ENCODE measurements at regions not wholly inside any gene's neighbourhood (a gene's known extent, or its start where the extent isn't known, plus 50 kb on each side); places are given as distances from the start of the nearest gene placed in this dataset.
A peak's percentile ranks its signal among the peaks of the same experiment; 100 is the strongest.

- in situ Hi-C loops (cut with MboI; ENCODE audit: low pct_unique_long_range_greater_than_20kb, low sequenced_read_pairs, unreplicated experiment): no loop called here
- TF ChIP-seq CTCF (IDR thresholded peaks at IDR 0.05; ENCODE audit: extremely low read depth, insufficient read depth, missing control alignments): no peak
- no peak for DNase-seq (ENCODE audit: low spot score)
Measured at GRCh38 chr6:133814797-133815196, 74.1 kb upstream of the TCF21 start.

GRCh38 chr6:133815313-133815712 lies 73.6 kb upstream of the TCF21 start:
- in situ Hi-C loops (cut with MboI; ENCODE audit: low pct_unique_long_range_greater_than_20kb, low sequenced_read_pairs, unreplicated experiment): no loop called here
- DNase-seq (ENCODE audit: low spot score): no peak
- no peak for TF ChIP-seq CTCF (IDR thresholded peaks at IDR 0.05; ENCODE audit: extremely low read depth, insufficient read depth, missing control alignments)

GRCh38 chr6:133816171-133816570 lies 72.7 kb upstream of the TCF21 start:
- no peak for TF ChIP-seq CTCF (IDR thresholded peaks at IDR 0.05; ENCODE audit: extremely low read depth, insufficient read depth, missing control alignments)
- in situ Hi-C loops (cut with MboI; ENCODE audit: low pct_unique_long_range_greater_than_20kb, low sequenced_read_pairs, unreplicated experiment): no loop called here
- DNase-seq (ENCODE audit: low spot score): no peak

- TF ChIP-seq CTCF (IDR thresholded peaks at IDR 0.05; ENCODE audit: extremely low read depth, insufficient read depth, missing control alignments): peak; percentile 77
- in situ Hi-C loops (cut with MboI; ENCODE audit: low pct_unique_long_range_greater_than_20kb, low sequenced_read_pairs, unreplicated experiment): no loop called here
- DNase-seq (ENCODE audit: low spot score): peak; percentile 11
Measured at GRCh38 chr6:133817460-133818047, 71.4 kb upstream of the TCF21 start.

GRCh38 chr6:133818320-133818719 lies 70.6 kb upstream of the TCF21 start:
- in situ Hi-C loops (cut with MboI; ENCODE audit: low pct_unique_long_range_greater_than_20kb, low sequenced_read_pairs, unreplicated experiment): no loop called here
- no peak for TF ChIP-seq CTCF (IDR thresholded peaks at IDR 0.05; ENCODE audit: extremely low read depth, insufficient read depth, missing control alignments)
- DNase-seq (ENCODE audit: low spot score): no peak

- DNase-seq (ENCODE audit: low spot score): no peak
- TF ChIP-seq CTCF (IDR thresholded peaks at IDR 0.05; ENCODE audit: extremely low read depth, insufficient read depth, missing control alignments): no peak
- in situ Hi-C loops (cut with MboI; ENCODE audit: low pct_unique_long_range_greater_than_20kb, low sequenced_read_pairs, unreplicated experiment): no loop called here
Measured at GRCh38 chr6:133820208-133820607, 68.7 kb upstream of the TCF21 start.

GRCh38 chr6:133827766-133828165 lies 61.1 kb upstream of the TCF21 start:
- TF ChIP-seq CTCF (IDR thresholded peaks at IDR 0.05; ENCODE audit: extremely low read depth, insufficient read depth, missing control alignments): no peak
- in situ Hi-C loops (cut with MboI; ENCODE audit: low pct_unique_long_range_greater_than_20kb, low sequenced_read_pairs, unreplicated experiment): no loop called here
- no peak for DNase-seq (ENCODE audit: low spot score)
